22Rv1 (cell line): ENCODE measurements at regions not wholly inside any gene's neighbourhood (a gene's known extent, or its start where the extent isn't known, plus 50 kb on each side); places are given as distances from the start of the nearest gene placed in this dataset.

Source experiments
- H3K27ac ChIP-seq: fragments of 450-650 bp; 2 replicates; pipeline ENCODE4 v1.5.1; 2017
- CTCF ChIP-seq: fragments of 450-650 bp; IDR thresholded peaks from 2 replicates; pipeline ENCODE4 v1.5.1; 2017; ENCODE audit warnings: mild to moderate bottlenecking
- ZFX ChIP-seq: fragments of 450-650 bp; IDR thresholded peaks from 2 replicates; pipeline ENCODE4 v1.6.1; 2017; ENCODE audit warnings: antibody characterized with exemption, borderline replicate concordance

- no peak for TF ChIP-seq ZFX
- H3K27ac ChIP-seq = no peak overlapping the region
Measured at GRCh38 chrX:53746718-53747117, 60.2 kb upstream of the HUWE1 start.

GRCh38 chrX:53743244-53743643 is 56.7 kb upstream of the HUWE1 start:
- no peak overlapping the region for H3K27ac ChIP-seq
- TF ChIP-seq CTCF (no peak), ZFX (no peak)

- TF ChIP-seq CTCF (no peak), ZFX (no peak)
Measured at GRCh38 chrX:53738370-53738906, 51.9 kb upstream of the HUWE1 start.

More at GRCh38 chrX:53738370-53738906, 51.9 kb upstream of the HUWE1 start:
- no peak overlapping the region for H3K27ac ChIP-seq
